Erythroblast (primary cell): ENCODE measurements at regions not wholly inside any gene's neighbourhood (a gene's known extent, or its start where the extent isn't known, plus 50 kb on each side); places are given as distances from the start of the nearest gene placed in this dataset.

Source experiments
- GATA1 ChIP-seq: IDR thresholded peaks from 2 replicates; pipeline ENCODE4 v1.6.1; 2011; ENCODE audit warnings: low read depth, mild to moderate bottlenecking, control low read depth, low read length, moderate library complexity
- POLR2A ChIP-seq: IDR thresholded peaks from 2 replicates; pipeline ENCODE4 v1.6.1; 2011; ENCODE audit warnings: mild to moderate bottlenecking, low read length

DNA sequence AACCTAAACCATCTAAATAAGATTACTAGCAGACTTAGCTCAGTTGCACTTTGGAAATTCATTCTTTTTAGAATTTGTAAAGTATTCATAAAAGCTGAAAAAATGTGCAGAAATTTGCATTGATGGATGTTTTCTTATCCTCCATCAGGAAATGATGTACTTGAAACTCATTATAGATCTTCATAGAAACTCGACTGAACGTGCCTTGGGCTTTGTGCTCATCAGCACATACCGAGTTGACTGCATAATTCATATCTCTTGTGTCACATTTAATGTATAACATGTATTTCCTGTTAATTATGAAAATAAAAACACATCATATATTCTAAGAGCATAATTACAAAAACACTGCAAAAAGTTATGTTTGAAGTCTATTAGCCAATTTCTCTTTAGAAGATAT, 290.9 kb upstream of the NR5A2 start:
- TF ChIP-seq POLR2A: no peak
- TF ChIP-seq GATA1: no peak
